K562 (cell line): ENCODE measurements at regions not wholly inside any gene's neighbourhood (a gene's known extent, or its start where the extent isn't known, plus 50 kb on each side); places are given as distances from the start of the nearest gene placed in this dataset.

ENCODE experiments used
- ARID1B ChIP-seq: fragments of 450-650 bp; IDR thresholded peaks from 2 replicates; pipeline ENCODE4 v1.6.1; 2016; ENCODE audit warnings: antibody characterized with exemption, mild to moderate bottlenecking, inconsistent platforms
- CAMTA2 ChIP-seq: fragments of 250-450 bp; sonication (Bioruptor Pico); conservative IDR thresholded peaks from 2 replicates; pipeline ENCODE4 v1.5.1; 2022
- CBFA2T2 ChIP-seq: fragments of 450-650 bp; conservative IDR thresholded peaks from 2 replicates; pipeline ENCODE4 v1.6.1; 2017; ENCODE audit warnings: mild to moderate bottlenecking
- NUFIP1 ChIP-seq: fragments of 450-650 bp; IDR thresholded peaks from 2 replicates; pipeline ENCODE4 v1.6.1; 2018; ENCODE audit not compliant: partially characterized antibody
- PPARD ChIP-seq: fragments of 250-450 bp; sonication (Bioruptor Pico); IDR thresholded peaks from 2 replicates; pipeline ENCODE4 v1.8.0; 2022; ENCODE audit warnings: inconsistent platforms, mild to moderate bottlenecking, moderate library complexity
- PTTG1 ChIP-seq: fragments of 450-650 bp; IDR thresholded peaks from 2 replicates; pipeline ENCODE4 v1.6.1; 2016; ENCODE audit warnings: low read depth, mild to moderate bottlenecking, missing genetic modification characterization, missing compliant biosample characterization
- STAG1 ChIP-seq: sonication (generic); formaldehyde crosslinking; IDR thresholded peaks from 2 replicates; pipeline ENCODE4 v1.5.0; 2020; ENCODE audit warnings: missing genetic modification reagents, borderline replicate concordance
- YY1 ChIP-seq, 3 experiments: IDR thresholded peaks; 2 replicates each; pipeline ENCODE4 v1.6.1; 2011; ENCODE audit warnings: low read length in 2 of 3, mild to moderate bottlenecking in 2 of 3, moderate library complexity in 2 of 3, borderline replicate concordance in 1 of 3, control low read depth in 1 of 3, low read depth in 1 of 3; ENCODE audit not compliant: insufficient read depth in 3 of 3, insufficient replicate concordance in 2 of 3, control insufficient read depth in 1 of 3, insufficient read length in 1 of 3; ENCODE audit errors: extremely low read depth in 1 of 3
- ZNF436 ChIP-seq: fragments of 250-450, 450-650 bp; sonication (Bioruptor Pico); formaldehyde crosslinking; IDR thresholded peaks from 2 replicates; pipeline ENCODE4 v1.7.0; 2020; ENCODE audit warnings: mild to moderate bottlenecking
- ZZZ3 ChIP-seq: fragments of 450-650 bp; IDR thresholded peaks from 2 replicates; pipeline ENCODE4 v1.6.1; 2016; ENCODE audit warnings: antibody characterized with exemption, mild to moderate bottlenecking, moderate library complexity
- TF ChIP-seq, protein P1 (sequence below), 3 experiments: fragments of 200-800 bp in 1 of 3; fragments of 250-450 bp in 1 of 3; fragments of 450-650 bp in 1 of 3; sonication (Bioruptor Pico) in 1 of 3; sonication (Bioruptor generic) in 1 of 3; formaldehyde crosslinking in 1 of 3; IDR thresholded peaks; 2 replicates each; pipeline versions ENCODE4 v1.6.1 to v1.8.0; 2016 to 2022; ENCODE audit warnings: mild to moderate bottlenecking in 2 of 3, missing genetic modification characterization in 2 of 3, missing compliant biosample characterization in 1 of 3, moderate library complexity in 1 of 3
- TF ChIP-seq, protein P2 (sequence below), 2 experiments: fragments of 450-650 bp; formaldehyde crosslinking in 1 of 2; IDR thresholded peaks; 2 replicates each; pipeline versions ENCODE4 v1.4.0 to v1.6.1; 2014 to 2020; ENCODE audit warnings: mild to moderate bottlenecking in 2 of 2, borderline replicate concordance in 1 of 2, low read depth in 1 of 2
- TF ChIP-seq, protein P3 (sequence below): fragments of 150-350 bp; conservative IDR thresholded peaks from 2 replicates; pipeline ENCODE4 v1.6.1; 2014; ENCODE audit warnings: low read length

DNA sequence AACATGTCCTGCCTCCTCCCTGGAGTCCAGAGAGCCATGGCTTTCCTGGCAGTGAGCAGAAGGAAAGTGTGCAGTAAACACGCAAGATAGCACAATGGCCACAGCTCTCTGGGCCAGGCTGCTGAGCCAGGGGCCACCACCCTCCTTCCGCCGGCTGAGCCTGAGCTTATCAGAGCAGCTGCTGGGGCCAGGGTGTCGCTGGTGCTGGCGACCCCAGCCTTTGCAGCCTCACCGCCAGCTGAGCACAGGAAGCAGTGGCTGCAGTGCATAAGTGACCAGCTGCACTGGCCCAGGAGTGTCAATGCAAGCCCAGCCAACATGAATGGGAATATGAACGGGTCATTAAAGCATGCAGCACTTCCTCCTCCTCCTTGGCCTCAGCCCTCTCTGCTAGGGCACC is 172.0 kb downstream of the ZFP36L2 start (continued):
- TF ChIP-seq STAG1 (no peak), PPARD (CRISPR knock-in tag) (no peak), PTTG1 (tag) (no peak), NUFIP1 (no peak), YY1 (IDR thresholded peaks at IDR 0.05; ENCODE audit: borderline replicate concordance in 1 of 3, control insufficient read depth in 1 of 3, extremely low read depth in 1 of 3, insufficient read depth in 3 of 3, insufficient read length in 1 of 3, insufficient replicate concordance in 2 of 3, low read depth in 1 of 3, low read length in 2 of 3) (peak in 1 of 3 experiments; percentile 47), CBFA2T2 (peak; percentile 67), CAMTA2 (CRISPR knock-in tag) (no peak), ARID1B (peak; percentile 51; the same call in 1 of the 2 replicates), ZZZ3 (no peak), ZNF436 (CRISPR knock-in tag) (no peak)
- TF ChIP-seq, protein P1, sequence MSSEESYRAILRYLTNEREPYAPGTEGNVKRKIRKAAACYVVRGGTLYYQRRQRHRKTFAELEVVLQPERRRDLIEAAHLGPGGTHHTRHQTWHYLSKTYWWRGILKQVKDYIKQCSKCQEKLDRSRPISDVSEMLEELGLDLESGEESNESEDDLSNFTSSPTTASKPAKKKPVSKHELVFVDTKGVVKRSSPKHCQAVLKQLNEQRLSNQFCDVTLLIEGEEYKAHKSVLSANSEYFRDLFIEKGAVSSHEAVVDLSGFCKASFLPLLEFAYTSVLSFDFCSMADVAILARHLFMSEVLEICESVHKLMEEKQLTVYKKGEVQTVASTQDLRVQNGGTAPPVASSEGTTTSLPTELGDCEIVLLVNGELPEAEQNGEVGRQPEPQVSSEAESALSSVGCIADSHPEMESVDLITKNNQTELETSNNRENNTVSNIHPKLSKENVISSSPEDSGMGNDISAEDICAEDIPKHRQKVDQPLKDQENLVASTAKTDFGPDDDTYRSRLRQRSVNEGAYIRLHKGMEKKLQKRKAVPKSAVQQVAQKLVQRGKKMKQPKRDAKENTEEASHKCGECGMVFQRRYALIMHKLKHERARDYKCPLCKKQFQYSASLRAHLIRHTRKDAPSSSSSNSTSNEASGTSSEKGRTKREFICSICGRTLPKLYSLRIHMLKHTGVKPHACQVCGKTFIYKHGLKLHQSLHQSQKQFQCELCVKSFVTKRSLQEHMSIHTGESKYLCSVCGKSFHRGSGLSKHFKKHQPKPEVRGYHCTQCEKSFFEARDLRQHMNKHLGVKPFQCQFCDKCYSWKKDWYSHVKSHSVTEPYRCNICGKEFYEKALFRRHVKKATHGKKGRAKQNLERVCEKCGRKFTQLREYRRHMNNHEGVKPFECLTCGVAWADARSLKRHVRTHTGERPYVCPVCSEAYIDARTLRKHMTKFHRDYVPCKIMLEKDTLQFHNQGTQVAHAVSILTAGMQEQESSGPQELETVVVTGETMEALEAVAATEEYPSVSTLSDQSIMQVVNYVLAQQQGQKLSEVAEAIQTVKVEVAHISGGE (CRISPR knock-in tag; IDR thresholded peaks at IDR 0.05): 0 out of 6 replicates have a peak, but pooled peaks of 1 of the 3 experiments have one; percentile 32
- TF ChIP-seq, protein P2, sequence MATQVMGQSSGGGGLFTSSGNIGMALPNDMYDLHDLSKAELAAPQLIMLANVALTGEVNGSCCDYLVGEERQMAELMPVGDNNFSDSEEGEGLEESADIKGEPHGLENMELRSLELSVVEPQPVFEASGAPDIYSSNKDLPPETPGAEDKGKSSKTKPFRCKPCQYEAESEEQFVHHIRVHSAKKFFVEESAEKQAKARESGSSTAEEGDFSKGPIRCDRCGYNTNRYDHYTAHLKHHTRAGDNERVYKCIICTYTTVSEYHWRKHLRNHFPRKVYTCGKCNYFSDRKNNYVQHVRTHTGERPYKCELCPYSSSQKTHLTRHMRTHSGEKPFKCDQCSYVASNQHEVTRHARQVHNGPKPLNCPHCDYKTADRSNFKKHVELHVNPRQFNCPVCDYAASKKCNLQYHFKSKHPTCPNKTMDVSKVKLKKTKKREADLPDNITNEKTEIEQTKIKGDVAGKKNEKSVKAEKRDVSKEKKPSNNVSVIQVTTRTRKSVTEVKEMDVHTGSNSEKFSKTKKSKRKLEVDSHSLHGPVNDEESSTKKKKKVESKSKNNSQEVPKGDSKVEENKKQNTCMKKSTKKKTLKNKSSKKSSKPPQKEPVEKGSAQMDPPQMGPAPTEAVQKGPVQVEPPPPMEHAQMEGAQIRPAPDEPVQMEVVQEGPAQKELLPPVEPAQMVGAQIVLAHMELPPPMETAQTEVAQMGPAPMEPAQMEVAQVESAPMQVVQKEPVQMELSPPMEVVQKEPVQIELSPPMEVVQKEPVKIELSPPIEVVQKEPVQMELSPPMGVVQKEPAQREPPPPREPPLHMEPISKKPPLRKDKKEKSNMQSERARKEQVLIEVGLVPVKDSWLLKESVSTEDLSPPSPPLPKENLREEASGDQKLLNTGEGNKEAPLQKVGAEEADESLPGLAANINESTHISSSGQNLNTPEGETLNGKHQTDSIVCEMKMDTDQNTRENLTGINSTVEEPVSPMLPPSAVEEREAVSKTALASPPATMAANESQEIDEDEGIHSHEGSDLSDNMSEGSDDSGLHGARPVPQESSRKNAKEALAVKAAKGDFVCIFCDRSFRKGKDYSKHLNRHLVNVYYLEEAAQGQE (IDR thresholded peaks at IDR 0.05; ENCODE audit: borderline replicate concordance): no peak
- TF ChIP-seq, protein P2 (CRISPR knock-in tag; IDR thresholded peaks at IDR 0.05; ENCODE audit: low read depth): no peak
- TF ChIP-seq, protein P3, sequence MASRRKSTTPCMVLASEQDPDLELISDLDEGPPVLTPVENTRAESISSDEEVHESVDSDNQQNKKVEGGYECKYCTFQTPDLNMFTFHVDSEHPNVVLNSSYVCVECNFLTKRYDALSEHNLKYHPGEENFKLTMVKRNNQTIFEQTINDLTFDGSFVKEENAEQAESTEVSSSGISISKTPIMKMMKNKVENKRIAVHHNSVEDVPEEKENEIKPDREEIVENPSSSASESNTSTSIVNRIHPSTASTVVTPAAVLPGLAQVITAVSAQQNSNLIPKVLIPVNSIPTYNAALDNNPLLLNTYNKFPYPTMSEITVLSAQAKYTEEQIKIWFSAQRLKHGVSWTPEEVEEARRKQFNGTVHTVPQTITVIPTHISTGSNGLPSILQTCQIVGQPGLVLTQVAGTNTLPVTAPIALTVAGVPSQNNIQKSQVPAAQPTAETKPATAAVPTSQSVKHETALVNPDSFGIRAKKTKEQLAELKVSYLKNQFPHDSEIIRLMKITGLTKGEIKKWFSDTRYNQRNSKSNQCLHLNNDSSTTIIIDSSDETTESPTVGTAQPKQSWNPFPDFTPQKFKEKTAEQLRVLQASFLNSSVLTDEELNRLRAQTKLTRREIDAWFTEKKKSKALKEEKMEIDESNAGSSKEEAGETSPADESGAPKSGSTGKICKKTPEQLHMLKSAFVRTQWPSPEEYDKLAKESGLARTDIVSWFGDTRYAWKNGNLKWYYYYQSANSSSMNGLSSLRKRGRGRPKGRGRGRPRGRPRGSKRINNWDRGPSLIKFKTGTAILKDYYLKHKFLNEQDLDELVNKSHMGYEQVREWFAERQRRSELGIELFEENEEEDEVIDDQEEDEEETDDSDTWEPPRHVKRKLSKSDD: 0 out of 2 replicates have a peak, but pooled peaks have one; percentile 39
